ENCODE measurements at regions not wholly inside any gene's neighbourhood (a gene's known extent, or its start where the extent isn't known, plus 50 kb on each side); places are given as distances from the start of the nearest gene placed in this dataset.

- Histone ChIP-seq H3K27ac (peak overlapping the region; percentile 79 to 93 (median 88)), H3K4me3 (no peak overlapping the region), H3K27me3 (no peaks in the 10 kb centered on the region), H3K36me3 (no peaks in the 10 kb centered on the region), H3K4me1 (peaks cover 0 to 62% (median 24%) of the 10 kb centered on the region in 4 donors), H3K9me3 (no peaks in the 10 kb centered on the region)
- no peak for TF ChIP-seq CTCF (IDR thresholded peaks at IDR 0.05)
- peak in 1 of 2 donors; percentile 13 for TF ChIP-seq POLR2A (IDR thresholded peaks at IDR 0.05)
- TF ChIP-seq EP300 (IDR thresholded peaks at IDR 0.05), result peak in 1 of 2 donors; percentile 87
- 36 to 48% methylated on average over 26 of the region's 26 CpGs for WGBS, 2 donors
- DNase-seq (ENCODE audit: low spot score in 2 of 2), result peak in 1 of 2 donors; percentile 57
Measured at GRCh38 chr9:134544388-134545214, 97.0 kb upstream of the COL5A1 start.

- Histone ChIP-seq H3K4me3 (no peak overlapping the region), H3K27ac (peak overlapping the region; percentile 79 to 93 (median 88)), H3K4me1 (peaks cover 0 to 56% (median 24%) of the 10 kb centered on the region in 4 donors), H3K27me3 (no peaks in the 10 kb centered on the region), H3K36me3 (no peaks in the 10 kb centered on the region), H3K9me3 (no peaks in the 10 kb centered on the region)
- 42 to 72% methylated on average over 7 of the region's 7 CpGs for WGBS, 2 donors
- no peak for DNase-seq (ENCODE audit: low spot score in 2 of 2)
- TF ChIP-seq CTCF (IDR thresholded peaks at IDR 0.05), result no peak
- TF ChIP-seq POLR2A (IDR thresholded peaks at IDR 0.05), result no peak
- TF ChIP-seq EP300 (IDR thresholded peaks at IDR 0.05), result no peak
Measured at GRCh38 chr9:134545215-134545542, 96.4 kb upstream of the COL5A1 start.

GRCh38 chr9:134545543-134546245 lies 95.9 kb upstream of the COL5A1 start:
- TF ChIP-seq EP300 (IDR thresholded peaks at IDR 0.05), result peak; percentile 39 to 86
- TF ChIP-seq CTCF (IDR thresholded peaks at IDR 0.05), result no peak
- peak in 1 of 2 donors; percentile 36 for TF ChIP-seq POLR2A (IDR thresholded peaks at IDR 0.05)
- peak overlapping the region in 2 of 4 donors; percentile 10 to 27 for H3K4me3 ChIP-seq
- no peaks in the 10 kb centered on the region for H3K27me3 ChIP-seq
- H3K9me3 ChIP-seq, result no peaks in the 10 kb centered on the region
- DNase-seq (ENCODE audit: low spot score in 2 of 2), result no peak
- peak overlapping the region; percentile 79 to 93 (median 88) for H3K27ac ChIP-seq
- 27 to 39% methylated on average over 27 to 28 of the region's 29 CpGs for WGBS, 2 donors
- no peaks in the 10 kb centered on the region for H3K36me3 ChIP-seq
- peaks cover 0 to 51% (median 24%) of the 10 kb centered on the region in 4 donors for H3K4me1 ChIP-seq

- Histone ChIP-seq H3K27ac (peak overlapping the region; percentile 79 to 93 (median 88)), H3K27me3 (no peaks in the 10 kb centered on the region), H3K36me3 (no peaks in the 10 kb centered on the region), H3K9me3 (no peaks in the 10 kb centered on the region), H3K4me1 (peaks cover 0 to 52% (median 26%) of the 10 kb centered on the region in 4 donors), H3K4me3 (peak overlapping the region in 2 of 4 donors; percentile 10 to 27)
- 18 to 29% methylated on average over 14 of the region's 14 CpGs for WGBS, 2 donors
- TF ChIP-seq EP300 (IDR thresholded peaks at IDR 0.05), result no peak
- no peak for TF ChIP-seq POLR2A (IDR thresholded peaks at IDR 0.05)
- TF ChIP-seq CTCF (IDR thresholded peaks at IDR 0.05), result no peak
- DNase-seq (ENCODE audit: low spot score in 2 of 2), result no peak
Measured at GRCh38 chr9:134546246-134546731, 95.3 kb upstream of the COL5A1 start.

GRCh38 chr9:134546746-134547145 lies 94.9 kb upstream of the COL5A1 start:
- H3K4me1 ChIP-seq, result peaks cover 0 to 56% (median 28%) of the 10 kb centered on the region in 4 donors
- no peaks in the 10 kb centered on the region for H3K9me3 ChIP-seq
- no peak overlapping the region for H3K4me3 ChIP-seq
- no peak for TF ChIP-seq EP300 (IDR thresholded peaks at IDR 0.05)
- TF ChIP-seq POLR2A (IDR thresholded peaks at IDR 0.05), result no peak
- no peak for TF ChIP-seq CTCF (IDR thresholded peaks at IDR 0.05)
- DNase-seq (ENCODE audit: low spot score in 2 of 2), result no peak
- H3K27ac ChIP-seq, result peak overlapping the region in 3 of 4 donors; percentile 84 to 93 (median 92)
- WGBS, 2 donors, result 78 to 80% methylated on average over 8 to 10 of the region's 10 CpGs
- no peaks in the 10 kb centered on the region for H3K27me3 ChIP-seq
- no peaks in the 10 kb centered on the region for H3K36me3 ChIP-seq
